ENCODE measurements at regions not wholly inside any gene's neighbourhood (a gene's known extent, or its start where the extent isn't known, plus 50 kb on each side); places are given as distances from the start of the nearest gene placed in this dataset.
"Not testable (repeated sequence)": the region's sequence is repeated elsewhere in the genome, so short reads cannot be mapped to it uniquely, and the experiment has no call there.

GRCh38 chr12:105600911-105601545, 270.5 kb downstream of the C12orf75 start:
- Mint-ChIP-seq H3K36me3 (ENCODE audit: low read depth) (no peaks in the 10 kb centered on the region), H3K27ac (no peak overlapping the region), H3K4me3 (no peak overlapping the region), H3K9me3 (no peaks in the 10 kb centered on the region), H3K27me3 (no peaks in the 10 kb centered on the region), H3K4me1 (ENCODE audit: low read depth) (no peaks in the 10 kb centered on the region)
- no peak overlapping the region for H3K4me3 ChIP-seq (ENCODE audit: low read length)
- TF ChIP-seq, protein P1, sequence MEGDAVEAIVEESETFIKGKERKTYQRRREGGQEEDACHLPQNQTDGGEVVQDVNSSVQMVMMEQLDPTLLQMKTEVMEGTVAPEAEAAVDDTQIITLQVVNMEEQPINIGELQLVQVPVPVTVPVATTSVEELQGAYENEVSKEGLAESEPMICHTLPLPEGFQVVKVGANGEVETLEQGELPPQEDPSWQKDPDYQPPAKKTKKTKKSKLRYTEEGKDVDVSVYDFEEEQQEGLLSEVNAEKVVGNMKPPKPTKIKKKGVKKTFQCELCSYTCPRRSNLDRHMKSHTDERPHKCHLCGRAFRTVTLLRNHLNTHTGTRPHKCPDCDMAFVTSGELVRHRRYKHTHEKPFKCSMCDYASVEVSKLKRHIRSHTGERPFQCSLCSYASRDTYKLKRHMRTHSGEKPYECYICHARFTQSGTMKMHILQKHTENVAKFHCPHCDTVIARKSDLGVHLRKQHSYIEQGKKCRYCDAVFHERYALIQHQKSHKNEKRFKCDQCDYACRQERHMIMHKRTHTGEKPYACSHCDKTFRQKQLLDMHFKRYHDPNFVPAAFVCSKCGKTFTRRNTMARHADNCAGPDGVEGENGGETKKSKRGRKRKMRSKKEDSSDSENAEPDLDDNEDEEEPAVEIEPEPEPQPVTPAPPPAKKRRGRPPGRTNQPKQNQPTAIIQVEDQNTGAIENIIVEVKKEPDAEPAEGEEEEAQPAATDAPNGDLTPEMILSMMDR (IDR thresholded peaks at IDR 0.05), result no peak
- ChIA-PET CTCF (no interaction called here), POLR2A (no interaction called here)
- H3K9me3 ChIP-seq (ENCODE audit: control insufficient read depth in 1 of 2, insufficient read depth in 1 of 2, low read length in 2 of 2), result no peaks in the 10 kb centered on the region
- intact Hi-C loops (cut with DNase I, micrococcal nuclease), result no loop called here
- DNase-seq, result no peak
- ATAC-seq (ENCODE audit: poor library complexity), result no peak
- H3K27me3 ChIP-seq (ENCODE audit: control insufficient read depth in 1 of 2, insufficient read depth in 2 of 2, low read length in 2 of 2), result peaks cover 0 to 4% of the 10 kb centered on the region in 2 experiments
- no peaks in the 10 kb centered on the region for H3K36me3 ChIP-seq (ENCODE audit: insufficient read depth, low read length)
- no peak overlapping the region for H3K27ac ChIP-seq (ENCODE audit: low read depth in 1 of 2, low read length in 2 of 2)
- no peaks in the 10 kb centered on the region for H3K4me1 ChIP-seq (ENCODE audit: insufficient read depth, low read length)

DNA sequence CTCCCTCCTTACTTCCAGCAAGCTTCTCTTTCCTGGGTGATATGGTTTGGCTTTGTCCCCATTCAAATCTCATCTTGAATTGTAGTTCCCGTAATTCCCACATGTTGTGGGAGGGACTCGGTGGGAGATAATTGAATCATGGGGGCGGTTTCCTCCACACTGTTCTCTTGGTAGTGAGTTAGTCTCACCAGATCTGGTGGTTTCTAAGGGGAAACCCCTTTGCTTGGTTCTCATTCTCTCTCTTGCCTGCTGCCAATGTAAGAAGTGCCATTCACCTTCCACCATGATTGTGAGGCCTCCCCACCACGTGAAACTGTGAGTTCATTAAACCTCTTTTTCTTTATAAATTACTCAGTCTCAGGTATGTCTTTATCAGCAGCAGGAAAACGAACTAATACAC, 271.8 kb downstream of the C12orf75 start:
- intact Hi-C loops (cut with DNase I, micrococcal nuclease); CTCF ChIA-PET: not testable (repeated sequence)

GRCh38 chr12:105604281-105604680, 273.8 kb downstream of the C12orf75 start:
- H3K27me3 ChIP-seq (ENCODE audit: control insufficient read depth in 1 of 2, insufficient read depth in 2 of 2, low read length in 2 of 2); ATAC-seq (ENCODE audit: poor library complexity); H3K27ac ChIP-seq (ENCODE audit: low read depth in 1 of 2, low read length in 2 of 2); H3K9me3 ChIP-seq (ENCODE audit: control insufficient read depth in 1 of 2, insufficient read depth in 1 of 2, low read length in 2 of 2); H3K4me3 Mint-ChIP-seq; H3K27ac Mint-ChIP-seq; H3K36me3 Mint-ChIP-seq (ENCODE audit: low read depth); H3K27me3 Mint-ChIP-seq; H3K9me3 Mint-ChIP-seq; H3K4me3 ChIP-seq (ENCODE audit: low read length); intact Hi-C loops (cut with DNase I, micrococcal nuclease); CTCF ChIA-PET; POLR2A ChIA-PET; H3K4me1 Mint-ChIP-seq (ENCODE audit: low read depth); H3K4me1 ChIP-seq (ENCODE audit: insufficient read depth, low read length); H3K36me3 ChIP-seq (ENCODE audit: insufficient read depth, low read length); DNase-seq: not testable (repeated sequence)

More for the DNA sequence above, 271.8 kb downstream of the C12orf75 start:
- H3K4me3 Mint-ChIP-seq; ATAC-seq (ENCODE audit: poor library complexity); H3K36me3 Mint-ChIP-seq (ENCODE audit: low read depth); H3K27ac Mint-ChIP-seq; POLR2A ChIA-PET; H3K9me3 Mint-ChIP-seq; DNase-seq; H3K4me3 ChIP-seq (ENCODE audit: low read length); H3K4me1 Mint-ChIP-seq (ENCODE audit: low read depth); H3K9me3 ChIP-seq (ENCODE audit: control insufficient read depth in 1 of 2, insufficient read depth in 1 of 2, low read length in 2 of 2); H3K36me3 ChIP-seq (ENCODE audit: insufficient read depth, low read length); H3K27ac ChIP-seq (ENCODE audit: low read depth in 1 of 2, low read length in 2 of 2); H3K4me1 ChIP-seq (ENCODE audit: insufficient read depth, low read length); H3K27me3 Mint-ChIP-seq; H3K27me3 ChIP-seq (ENCODE audit: control insufficient read depth in 1 of 2, insufficient read depth in 2 of 2, low read length in 2 of 2): not testable (repeated sequence)

GRCh38 chr12:105606613-105607012, 276.1 kb downstream of the C12orf75 start:
- H3K27me3 Mint-ChIP-seq; CTCF ChIA-PET; H3K27me3 ChIP-seq (ENCODE audit: control insufficient read depth in 1 of 2, insufficient read depth in 2 of 2, low read length in 2 of 2); H3K4me1 Mint-ChIP-seq (ENCODE audit: low read depth); H3K4me3 Mint-ChIP-seq; H3K36me3 ChIP-seq (ENCODE audit: insufficient read depth, low read length); H3K4me1 ChIP-seq (ENCODE audit: insufficient read depth, low read length); ATAC-seq (ENCODE audit: poor library complexity); H3K9me3 Mint-ChIP-seq; DNase-seq; intact Hi-C loops (cut with DNase I, micrococcal nuclease); H3K27ac Mint-ChIP-seq; H3K9me3 ChIP-seq (ENCODE audit: control insufficient read depth in 1 of 2, insufficient read depth in 1 of 2, low read length in 2 of 2); H3K4me3 ChIP-seq (ENCODE audit: low read length); H3K36me3 Mint-ChIP-seq (ENCODE audit: low read depth); H3K27ac ChIP-seq (ENCODE audit: low read depth in 1 of 2, low read length in 2 of 2); POLR2A ChIA-PET: not testable (repeated sequence)

DNA sequence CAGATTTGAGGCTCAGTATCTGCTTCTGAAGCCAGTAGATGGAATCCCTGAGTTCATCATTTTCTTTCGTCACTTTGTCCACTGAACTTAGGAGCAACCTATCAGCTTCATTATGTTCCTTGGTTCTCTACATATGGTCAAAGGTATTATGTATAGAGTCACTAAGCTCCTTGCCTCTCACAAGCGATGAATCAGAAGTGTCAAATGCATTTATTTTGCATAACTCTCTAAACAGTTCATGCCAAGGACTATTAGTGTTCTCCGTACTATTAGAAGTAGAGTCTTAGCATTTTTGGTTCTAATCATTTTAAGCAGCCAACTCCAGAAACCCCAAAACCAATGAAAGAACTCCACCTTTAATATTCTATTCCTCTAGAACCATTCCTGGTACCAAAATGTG, 278.5 kb downstream of the C12orf75 start:
- H3K36me3 Mint-ChIP-seq (ENCODE audit: low read depth); CTCF ChIA-PET; H3K27ac ChIP-seq (ENCODE audit: low read depth in 1 of 2, low read length in 2 of 2); H3K27me3 Mint-ChIP-seq; H3K27me3 ChIP-seq (ENCODE audit: control insufficient read depth in 1 of 2, insufficient read depth in 2 of 2, low read length in 2 of 2); DNase-seq; H3K4me1 Mint-ChIP-seq (ENCODE audit: low read depth); ATAC-seq (ENCODE audit: poor library complexity); H3K4me3 ChIP-seq (ENCODE audit: low read length); H3K36me3 ChIP-seq (ENCODE audit: insufficient read depth, low read length); H3K4me3 Mint-ChIP-seq; H3K27ac Mint-ChIP-seq; H3K4me1 ChIP-seq (ENCODE audit: insufficient read depth, low read length); H3K9me3 ChIP-seq (ENCODE audit: control insufficient read depth in 1 of 2, insufficient read depth in 1 of 2, low read length in 2 of 2); intact Hi-C loops (cut with DNase I, micrococcal nuclease); POLR2A ChIA-PET; H3K9me3 Mint-ChIP-seq: not testable (repeated sequence)

Measured in CD4-positive, alpha-beta T cell (primary cell).